ENCODE measurements at regions not wholly inside any gene's neighbourhood (a gene's known extent, or its start where the extent isn't known, plus 50 kb on each side); places are given as distances from the start of the nearest gene placed in this dataset.

DNA sequence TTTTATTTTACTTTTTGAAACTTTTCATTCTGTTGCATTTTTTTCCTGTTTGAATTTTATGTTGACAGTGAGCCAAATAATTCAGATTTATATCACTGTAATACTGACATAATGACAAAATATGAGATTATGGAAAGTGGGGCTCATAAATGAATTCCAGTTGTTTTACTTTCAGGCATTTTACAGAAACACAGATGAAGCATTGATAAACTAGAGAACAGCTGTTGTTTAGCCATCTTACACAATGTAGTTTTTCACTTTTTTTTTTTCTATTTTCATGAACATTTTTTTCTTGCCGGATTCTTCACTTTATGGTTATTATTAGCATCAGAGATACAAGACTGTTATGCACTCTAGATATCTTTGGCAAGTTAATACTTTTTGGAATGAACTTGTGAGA lies 91.7 kb upstream of the PAQR3 start:
- Histone ChIP-seq H3K18ac (ENCODE audit: insufficient read length, low read depth, low read length) (no peak overlapping the region), H2BK15ac (ENCODE audit: low read depth, low read length) (no peak overlapping the region), H3K4me2 (ENCODE audit: insufficient read depth, insufficient read length, low read length) (no peak overlapping the region), H4K20me1 (ENCODE audit: control insufficient read depth, insufficient read depth, insufficient read length) (no peaks in the 10 kb centered on the region), H2AFZ (ENCODE audit: low read length) (no peak overlapping the region), H3K23me2 (ENCODE audit: insufficient read length, low read depth, low read length, poor library complexity, severe bottlenecking) (no peaks in the 10 kb centered on the region), H3K79me2 (ENCODE audit: insufficient read depth, low read length) (no peaks in the 10 kb centered on the region), H3K14ac (ENCODE audit: insufficient read depth, low read length) (no peak overlapping the region), H2BK120ac (ENCODE audit: low read depth, low read length, poor library complexity, severe bottlenecking) (no peak overlapping the region), H2BK5ac (ENCODE audit: insufficient read length, low read length) (no peak overlapping the region), H3K9ac (ENCODE audit: extremely low read depth, insufficient read length, low read length) (no peak overlapping the region), H3K9me3 (ENCODE audit: control insufficient read depth, low read depth, low read length) (no peaks in the 10 kb centered on the region), H3K23ac (ENCODE audit: insufficient read length, low read depth, low read length) (no peak overlapping the region), H4K5ac (ENCODE audit: insufficient read length, low read depth, low read length) (no peak overlapping the region), H4K8ac (replicated peaks; ENCODE audit: insufficient read length, low read depth, low read length) (no peak overlapping the region), H3K27me3 (ENCODE audit: insufficient read depth, low read length) (no peaks in the 10 kb centered on the region), H3T11ph (ENCODE audit: low read length) (no peak overlapping the region), H2AK5ac (ENCODE audit: insufficient read length, low read length) (no peak overlapping the region), H3K79me1 (ENCODE audit: insufficient read depth, low read depth, low read length, poor library complexity, severe bottlenecking) (no peaks in the 10 kb centered on the region), H4K91ac (ENCODE audit: insufficient read length, low read depth, low read length) (no peak overlapping the region), H2BK20ac (ENCODE audit: low read depth, low read length, poor library complexity, severe bottlenecking) (no peak overlapping the region), H3K4me1 (ENCODE audit: insufficient read depth, low read length) (no peaks in the 10 kb centered on the region; the same call in 1 of the 2 replicates), H3K4ac (ENCODE audit: low read depth, low read length) (no peak overlapping the region), H2BK12ac (ENCODE audit: insufficient read length, low read depth, low read length) (no peak overlapping the region), H3K27ac (ENCODE audit: insufficient read length, low read depth, low read length) (no peak overlapping the region), H3K56ac (ENCODE audit: insufficient read length, low read depth, low read length) (no peak overlapping the region)
- DNase-seq = no peak
- Mint-ChIP-seq H3K4me3 (no peak overlapping the region), H3K27me3 (ENCODE audit: low read depth) (no peaks in the 10 kb centered on the region), H3K27ac (no peak overlapping the region; a peak in 1 of 7 replicates), H3K36me3 (ENCODE audit: insufficient read depth in 1 of 3, low read depth in 3 of 3) (no peaks in the 10 kb centered on the region), H3K9me3 (no peaks in the 10 kb centered on the region), H3K4me1 (peaks cover 10 to 14% of the 10 kb centered on the region in 2 experiments)
- no CpG with 5 or more reads among the region's 1 CpG for WGBS (ENCODE audit: extremely low coverage, insufficient read length, low lambda C conversion rate)
- TF ChIP-seq, protein P1, sequence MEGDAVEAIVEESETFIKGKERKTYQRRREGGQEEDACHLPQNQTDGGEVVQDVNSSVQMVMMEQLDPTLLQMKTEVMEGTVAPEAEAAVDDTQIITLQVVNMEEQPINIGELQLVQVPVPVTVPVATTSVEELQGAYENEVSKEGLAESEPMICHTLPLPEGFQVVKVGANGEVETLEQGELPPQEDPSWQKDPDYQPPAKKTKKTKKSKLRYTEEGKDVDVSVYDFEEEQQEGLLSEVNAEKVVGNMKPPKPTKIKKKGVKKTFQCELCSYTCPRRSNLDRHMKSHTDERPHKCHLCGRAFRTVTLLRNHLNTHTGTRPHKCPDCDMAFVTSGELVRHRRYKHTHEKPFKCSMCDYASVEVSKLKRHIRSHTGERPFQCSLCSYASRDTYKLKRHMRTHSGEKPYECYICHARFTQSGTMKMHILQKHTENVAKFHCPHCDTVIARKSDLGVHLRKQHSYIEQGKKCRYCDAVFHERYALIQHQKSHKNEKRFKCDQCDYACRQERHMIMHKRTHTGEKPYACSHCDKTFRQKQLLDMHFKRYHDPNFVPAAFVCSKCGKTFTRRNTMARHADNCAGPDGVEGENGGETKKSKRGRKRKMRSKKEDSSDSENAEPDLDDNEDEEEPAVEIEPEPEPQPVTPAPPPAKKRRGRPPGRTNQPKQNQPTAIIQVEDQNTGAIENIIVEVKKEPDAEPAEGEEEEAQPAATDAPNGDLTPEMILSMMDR (conservative IDR thresholded peaks at IDR 0.05) = no peak

Data from H9 (cell line).